Anterior cingulate cortex (tissue), 58 donors: ENCODE measurements at regions not wholly inside any gene's neighbourhood (a gene's known extent, or its start where the extent isn't known, plus 50 kb on each side); places are given as distances from the start of the nearest gene placed in this dataset.
"Not testable (repeated sequence)": the region's sequence is repeated elsewhere in the genome, so short reads cannot be mapped to it uniquely, and the experiment has no call there.

Experiments
- DNase-seq, 58 donors: peaks; one replicate each; lab custom pipeline; 2025; lab: John Stamatoyannopoulos, UW

DNA sequence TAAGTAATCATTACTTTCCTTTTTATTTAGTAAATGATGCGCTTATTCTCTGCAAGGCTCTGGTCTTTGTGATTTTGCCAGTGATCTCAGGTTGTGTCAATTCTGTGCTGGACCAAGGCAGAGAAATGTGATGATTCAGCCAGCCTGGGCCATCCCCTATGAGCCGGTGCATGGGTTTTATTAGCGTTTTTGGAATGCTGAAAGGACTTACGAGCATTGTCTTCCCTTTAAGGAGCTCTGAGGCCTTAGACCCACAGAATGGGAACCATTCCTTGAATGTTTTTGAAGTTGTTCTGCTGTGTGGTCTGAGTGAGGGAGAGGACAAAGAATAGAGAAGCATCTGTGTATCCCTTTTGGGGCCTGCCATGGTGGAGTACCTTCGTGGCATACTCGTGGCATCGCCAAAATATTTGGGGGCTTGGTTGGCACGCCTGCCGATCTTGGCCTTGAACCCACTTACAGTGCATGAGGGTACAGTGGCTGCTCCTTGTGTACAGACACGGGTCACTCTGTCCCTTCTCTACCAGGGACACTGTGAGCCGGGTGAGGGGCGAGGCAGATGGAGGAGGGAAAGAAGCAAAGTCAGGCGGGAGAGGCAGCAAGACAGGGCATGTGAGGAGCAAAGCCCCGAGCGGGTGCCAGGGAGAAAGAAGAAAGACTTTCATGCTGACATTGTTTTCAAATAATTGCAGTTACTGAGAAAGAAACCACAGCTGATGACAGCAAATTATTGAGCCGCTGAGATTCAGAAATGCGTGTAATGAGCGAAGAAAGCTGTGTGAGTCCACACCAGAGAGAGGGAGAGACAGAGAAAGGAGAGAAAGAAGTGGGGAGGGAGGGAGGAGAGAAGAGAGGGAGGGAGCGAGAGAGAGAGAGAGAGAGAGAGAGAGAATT, 269.4 kb upstream of the RGMA start:
- no peak for DNase-seq

DNA sequence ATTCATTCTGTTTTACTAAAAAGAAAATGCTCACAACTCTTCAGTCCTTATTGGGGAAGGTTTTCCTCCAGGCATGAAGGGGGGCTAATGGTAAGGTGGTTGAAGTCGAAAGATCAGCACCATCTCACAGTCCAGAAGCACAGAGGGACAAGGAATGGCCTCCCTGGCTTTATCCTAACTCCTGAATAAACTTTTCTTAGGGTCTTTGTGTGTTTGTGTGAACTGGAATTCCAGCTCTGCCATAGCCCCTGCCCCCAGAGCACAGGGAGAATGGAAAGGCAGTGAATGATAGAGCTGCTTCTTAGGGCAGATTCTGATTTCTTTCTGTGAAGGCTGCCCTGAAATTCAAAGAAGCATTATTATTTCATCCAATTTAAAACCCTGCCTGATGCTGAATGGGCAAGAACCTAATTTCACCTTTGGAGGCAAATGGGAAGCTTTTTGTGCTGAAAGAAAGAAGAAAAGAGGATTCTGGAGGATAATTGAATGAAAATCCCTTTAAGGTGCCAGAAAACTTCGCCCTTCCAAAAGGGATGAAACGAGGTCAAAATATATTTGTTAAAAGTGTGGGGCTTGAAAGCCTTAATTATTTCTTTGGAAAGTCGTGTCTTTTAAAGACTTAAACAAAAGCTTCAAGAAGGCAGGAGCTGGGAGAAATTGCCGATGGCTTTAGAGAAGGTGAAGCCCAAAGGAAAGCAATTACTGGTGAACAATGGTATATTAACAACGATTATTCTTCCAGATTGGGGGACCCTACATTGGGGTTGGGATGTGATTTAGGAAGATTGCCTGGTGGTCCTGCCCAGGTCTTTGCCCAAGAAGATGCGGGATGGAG, 259.9 kb upstream of the RGMA start:
- no peak for DNase-seq

DNA sequence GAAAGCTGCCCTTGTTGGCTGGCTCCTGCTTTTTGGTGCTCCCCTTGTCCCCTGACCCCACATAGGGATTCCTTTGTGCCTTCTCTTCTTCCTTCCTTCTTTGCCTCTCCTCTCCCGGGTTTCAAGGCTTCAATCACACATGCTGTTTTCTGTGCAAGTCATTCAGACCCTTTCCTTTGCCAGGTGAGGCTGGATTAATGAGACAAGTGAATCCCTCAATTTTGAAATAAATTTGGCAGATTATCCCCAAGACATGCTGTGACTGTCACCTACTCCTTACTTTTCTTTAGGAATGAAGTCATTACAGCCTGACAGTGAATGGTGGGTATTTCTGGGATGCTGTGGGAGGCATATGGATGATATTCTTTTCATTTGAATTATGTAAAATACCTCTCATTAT, 259.0 kb upstream of the RGMA start:
- no peak for DNase-seq

DNA sequence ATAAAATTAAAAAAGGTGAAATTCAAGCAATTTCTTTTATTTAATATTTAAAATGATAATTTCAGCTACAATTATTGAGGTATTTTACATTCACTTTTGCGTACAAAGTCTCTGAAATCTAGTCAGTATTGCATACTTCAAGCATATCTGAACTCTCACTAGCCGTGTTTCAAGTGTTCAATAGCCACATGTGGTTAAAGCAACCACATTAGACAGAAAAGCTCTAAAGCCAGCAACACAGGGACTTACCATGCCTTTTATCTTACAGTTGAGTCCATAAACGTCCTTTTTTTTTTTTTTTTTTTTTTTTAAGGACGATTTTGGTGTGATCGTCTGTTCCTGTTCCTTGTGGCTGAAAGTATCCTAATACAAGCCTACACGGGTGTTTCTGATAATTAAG, 257.0 kb upstream of the RGMA start:
- DNase-seq: no peak

DNA sequence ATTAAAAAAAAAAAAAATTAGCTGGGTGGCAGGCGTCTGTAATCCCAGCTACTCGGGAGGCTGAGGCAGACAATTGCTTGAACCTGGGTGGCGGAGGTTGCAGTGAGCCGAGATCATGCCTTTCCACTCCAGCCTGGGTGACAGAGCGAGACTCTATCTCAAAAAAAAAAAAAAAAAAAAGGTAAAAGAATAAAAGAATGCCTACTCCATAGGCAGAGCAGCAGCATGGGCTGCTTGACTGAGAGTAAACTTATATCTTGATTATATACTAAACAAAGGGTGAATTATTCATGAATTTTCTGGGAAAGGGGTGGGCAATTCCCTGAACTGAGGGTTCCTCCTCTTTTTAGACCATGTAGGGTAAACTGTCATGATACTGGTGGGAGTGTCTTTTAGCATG, 254.4 kb upstream of the RGMA start:
- DNase-seq: not testable (repeated sequence)

DNA sequence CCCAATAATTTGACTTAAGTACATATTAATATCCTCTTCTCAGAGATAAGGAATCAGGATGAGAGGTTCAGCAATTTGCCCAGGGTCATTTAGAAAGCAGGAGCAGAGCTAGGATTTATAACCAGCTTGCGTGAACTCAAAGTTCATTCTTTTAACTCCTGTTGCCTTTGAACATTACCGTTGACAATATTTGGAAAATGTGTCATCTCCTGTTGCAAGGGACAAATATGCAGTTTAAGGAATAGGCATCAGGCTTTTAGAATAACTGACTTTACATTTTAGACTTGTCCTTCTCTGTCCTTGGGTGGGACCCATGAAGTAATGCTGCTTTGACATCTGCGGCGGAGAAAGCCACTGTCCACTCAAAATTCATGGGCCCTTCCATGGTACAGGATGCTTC, 252.2 kb upstream of the RGMA start:
- DNase-seq: no peak

DNA sequence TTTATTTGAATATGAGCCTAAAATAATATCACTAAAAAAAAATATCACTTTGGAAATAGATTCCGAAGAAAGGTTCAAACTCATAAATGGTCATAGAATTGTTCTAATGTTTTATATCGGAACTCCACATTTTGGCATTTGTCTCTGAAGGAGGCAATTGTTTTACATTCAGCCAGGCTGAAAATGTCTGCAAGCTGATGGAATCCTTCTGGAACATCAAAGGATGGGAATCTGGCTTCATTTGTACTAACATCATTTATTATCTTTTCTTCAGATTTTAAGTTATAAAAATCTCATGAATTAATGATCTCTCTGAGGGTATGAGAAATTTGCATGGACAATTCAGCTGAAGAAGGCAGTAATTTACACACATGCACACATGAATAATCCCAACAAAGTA, 251.4 kb upstream of the RGMA start:
- DNase-seq: no peak

DNA sequence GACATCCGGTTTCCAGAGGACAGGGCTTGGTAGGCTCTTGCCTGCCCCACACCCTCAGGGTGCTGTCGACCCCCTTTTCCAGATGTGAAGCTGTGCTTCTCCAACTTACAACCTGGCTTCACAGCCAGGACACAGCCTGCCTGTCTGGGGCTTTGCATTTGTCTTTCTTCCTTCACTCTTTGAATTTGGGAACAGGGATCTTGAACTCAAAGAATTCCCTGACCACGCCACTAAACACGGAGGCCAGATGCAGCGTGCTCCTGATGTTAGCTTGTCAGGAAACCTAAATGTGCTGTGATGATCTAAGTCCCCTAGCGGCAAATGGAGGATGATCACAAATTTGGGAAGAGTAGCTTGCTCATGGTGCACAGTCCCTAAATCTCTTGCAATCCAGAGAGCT, 244.8 kb upstream of the RGMA start:
- DNase-seq: no peak

DNA sequence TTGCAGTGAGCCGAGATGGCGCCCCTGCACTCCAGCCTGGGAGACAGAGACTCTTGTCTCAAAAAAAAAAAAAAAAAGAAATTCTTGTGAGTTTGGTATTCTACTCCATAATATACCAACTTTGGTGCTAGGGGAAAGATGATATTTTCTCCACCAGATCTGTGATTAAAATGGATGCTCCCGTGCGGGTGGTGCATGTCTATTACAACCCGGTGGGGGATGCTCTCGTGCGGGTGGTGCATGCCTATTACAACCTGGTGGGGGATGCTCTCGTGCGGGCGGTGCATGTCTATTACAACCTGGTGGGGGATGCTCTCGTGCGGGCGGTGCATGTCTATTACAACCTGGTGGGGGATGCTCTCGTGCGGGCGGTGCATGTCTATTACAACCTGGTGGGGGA, 244.1 kb upstream of the RGMA start:
- DNase-seq: not testable (repeated sequence)

DNA sequence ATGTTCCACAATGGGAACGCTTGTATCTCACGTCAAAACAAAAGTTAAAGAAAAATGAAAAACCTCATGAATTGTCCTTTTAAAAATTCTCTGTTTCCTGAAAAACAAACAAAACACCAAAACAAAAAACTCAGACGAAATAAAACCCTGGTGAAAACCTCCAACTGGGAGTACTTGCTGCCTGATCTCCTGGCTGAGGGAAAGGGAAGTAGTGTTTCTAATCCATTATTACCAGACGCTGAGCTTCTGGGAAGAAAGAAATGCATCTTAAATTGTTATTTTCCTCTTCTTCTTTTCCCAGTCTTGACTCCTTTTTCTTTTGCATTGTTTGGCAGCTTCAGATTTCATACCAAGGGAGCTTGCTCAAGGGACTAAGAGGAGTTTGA, 243.2 kb upstream of the RGMA start:
- DNase-seq: no peak

DNA sequence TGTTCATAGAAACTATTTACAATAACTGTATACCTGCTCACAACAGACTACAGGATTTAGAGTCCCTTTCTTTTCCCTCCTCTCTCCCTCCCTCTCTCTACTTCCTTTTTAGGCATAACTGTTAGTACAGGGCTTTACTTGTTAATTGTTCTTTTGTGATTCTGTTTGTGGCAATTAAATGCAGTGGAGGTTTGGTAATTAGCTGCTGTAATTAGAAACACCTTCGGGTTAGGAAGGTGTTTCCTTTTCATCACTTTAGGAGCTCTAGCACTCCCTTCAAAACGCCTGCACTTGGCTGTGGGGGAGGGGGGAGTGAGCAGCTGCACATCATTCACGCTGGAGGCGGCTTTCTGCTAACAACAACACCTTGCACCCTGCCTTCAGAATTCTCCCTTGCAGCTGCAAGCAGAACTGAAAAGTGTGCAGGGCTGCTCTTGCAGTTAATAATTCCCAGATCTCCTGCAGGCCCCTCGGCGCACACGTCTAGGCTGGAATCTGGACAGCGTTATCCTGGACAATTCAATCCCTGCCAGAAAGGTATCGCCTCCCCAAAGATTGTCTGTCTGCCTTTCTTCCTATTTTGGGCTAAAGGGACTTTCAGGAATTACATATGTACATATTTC, 242.6 kb upstream of the RGMA start:
- DNase-seq: no peak

DNA sequence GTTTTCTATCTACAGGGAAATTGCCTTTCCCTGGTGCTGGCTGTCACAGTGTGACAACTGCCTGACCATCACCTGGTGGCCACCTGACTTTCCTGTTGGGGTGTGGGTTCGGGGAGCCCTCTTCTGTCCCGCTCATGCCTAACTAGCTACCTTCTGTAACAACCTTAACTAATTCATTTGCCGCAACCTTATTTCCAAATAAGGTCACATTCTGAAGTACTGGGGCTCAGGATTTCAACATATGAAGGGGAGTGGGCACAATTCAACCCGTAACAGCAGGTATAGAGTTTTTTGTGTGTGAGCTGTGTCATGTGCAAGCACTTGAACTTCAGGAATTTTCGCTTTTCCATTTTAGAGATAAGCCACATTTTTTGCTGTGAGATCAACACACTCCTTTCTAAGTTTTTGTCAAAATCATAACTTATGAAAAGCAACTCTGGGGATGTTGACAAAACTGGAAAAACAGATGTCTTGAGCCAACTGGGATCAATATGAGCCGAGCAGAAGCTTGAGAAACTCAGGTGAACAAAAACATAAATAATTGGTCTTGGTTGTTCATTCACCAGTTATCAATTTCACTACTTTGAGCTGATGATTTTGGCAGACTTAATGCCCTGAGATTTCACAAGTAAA, 242.0 kb upstream of the RGMA start:
- DNase-seq: no peak

DNA sequence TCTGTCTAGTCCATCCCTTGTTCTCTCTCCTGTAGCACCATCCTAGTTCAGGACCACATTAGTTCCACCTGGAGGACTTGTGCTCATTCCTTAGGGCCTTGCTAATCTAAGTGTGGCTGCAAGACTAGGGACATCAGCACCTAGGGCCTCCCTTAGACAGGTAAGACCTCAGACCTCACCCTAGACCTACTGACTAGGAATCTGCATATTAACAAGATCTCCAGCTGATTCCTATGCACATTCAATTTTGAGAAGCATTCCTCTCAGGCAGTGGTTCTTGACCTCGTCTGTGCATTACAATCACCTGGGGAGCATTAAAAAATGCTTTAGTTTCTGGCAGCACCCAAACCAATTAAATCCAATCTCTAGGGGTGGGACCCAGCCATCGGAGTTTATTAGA, 238.4 kb upstream of the RGMA start:
- no peak for DNase-seq

DNA sequence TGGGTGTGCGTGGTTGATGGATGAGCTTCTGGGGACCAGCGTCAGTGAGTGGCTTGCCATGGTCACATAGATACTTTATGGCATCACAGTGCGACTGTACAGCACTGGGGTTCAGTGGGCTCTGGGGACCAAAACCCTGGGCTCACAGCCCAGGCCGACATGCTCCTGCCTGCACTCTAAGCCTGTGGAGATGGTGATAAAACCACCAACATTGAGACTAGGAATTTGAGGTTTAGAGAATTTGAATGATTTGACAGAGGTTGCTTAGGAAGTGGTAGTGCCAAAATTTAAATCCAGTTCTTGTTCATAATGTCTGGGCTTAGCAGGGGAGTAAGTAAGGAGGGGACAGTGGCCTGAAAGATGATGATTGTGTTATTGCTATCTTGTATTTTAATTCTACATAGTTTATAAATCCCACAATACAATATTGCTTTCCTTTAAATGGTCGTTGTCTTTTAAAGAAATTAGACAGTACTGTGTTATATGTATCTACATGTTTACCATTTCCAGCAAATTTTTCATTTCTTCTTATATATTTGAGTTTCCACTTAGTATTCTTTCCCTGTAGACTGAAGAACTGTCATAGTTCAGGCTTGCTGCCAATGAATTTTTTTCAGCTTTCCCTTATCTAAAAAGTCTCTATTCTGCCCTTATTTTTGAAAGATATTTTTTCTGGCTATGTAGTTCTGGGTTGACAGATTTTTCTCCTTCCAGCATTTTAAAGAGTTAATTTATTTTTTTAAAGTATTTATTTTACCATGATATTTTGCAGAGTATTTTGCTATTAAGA, 235.4 kb upstream of the RGMA start:
- DNase-seq: no peak

DNA sequence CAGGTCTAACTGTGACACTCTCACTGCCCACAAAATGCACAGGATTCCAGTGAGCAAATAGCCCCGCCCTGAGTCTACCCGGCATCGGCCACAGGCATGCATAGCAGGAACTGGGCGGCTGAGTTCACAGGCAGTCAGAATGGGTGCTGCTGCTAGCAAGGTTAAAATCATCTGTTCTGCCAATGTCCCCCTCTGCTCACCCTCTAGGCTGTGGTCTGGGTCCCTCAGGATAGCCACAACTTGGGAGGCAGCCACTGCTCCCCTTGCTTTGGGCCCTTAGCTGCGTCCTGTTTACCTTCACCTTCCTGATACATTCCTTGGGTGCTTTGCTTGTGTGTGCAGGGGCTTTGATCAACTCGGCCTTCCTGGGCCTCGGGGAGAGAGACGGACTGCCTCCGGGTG, 232.9 kb upstream of the RGMA start:
- DNase-seq: no peak

DNA sequence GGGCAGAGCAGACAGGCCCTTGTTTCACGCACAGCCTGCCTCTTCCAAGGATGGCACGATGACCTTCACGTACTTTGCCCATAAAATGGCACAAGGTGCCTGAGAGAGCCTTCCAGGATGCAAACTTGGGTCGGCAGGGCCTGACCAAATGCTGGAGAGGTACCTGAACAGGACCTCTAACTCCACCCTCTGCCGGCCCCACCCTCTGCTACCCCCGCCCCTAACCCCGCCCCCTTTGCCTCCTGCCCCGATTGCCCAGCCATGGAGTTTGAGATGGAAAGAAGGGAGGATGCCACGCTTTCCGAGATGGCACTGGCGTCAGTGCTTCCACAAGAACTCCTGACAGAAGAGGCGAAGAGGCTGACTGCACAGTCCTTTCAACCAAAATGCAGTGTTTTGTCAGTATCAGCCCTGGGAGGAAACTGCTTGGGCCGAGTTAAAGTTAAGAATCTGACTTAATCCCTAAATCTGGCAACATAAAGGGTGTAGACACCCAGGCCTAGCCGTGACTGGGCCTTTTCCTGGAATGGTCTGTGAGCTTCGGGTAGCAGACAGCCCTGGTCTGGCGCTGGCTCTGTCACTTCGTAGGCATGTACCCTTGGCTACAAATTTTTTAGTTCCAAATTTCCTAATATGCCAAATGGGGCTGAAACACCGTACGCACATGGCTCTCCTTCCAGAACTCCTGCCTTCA, 230.3 kb upstream of the RGMA start:
- DNase-seq: no peak

DNA sequence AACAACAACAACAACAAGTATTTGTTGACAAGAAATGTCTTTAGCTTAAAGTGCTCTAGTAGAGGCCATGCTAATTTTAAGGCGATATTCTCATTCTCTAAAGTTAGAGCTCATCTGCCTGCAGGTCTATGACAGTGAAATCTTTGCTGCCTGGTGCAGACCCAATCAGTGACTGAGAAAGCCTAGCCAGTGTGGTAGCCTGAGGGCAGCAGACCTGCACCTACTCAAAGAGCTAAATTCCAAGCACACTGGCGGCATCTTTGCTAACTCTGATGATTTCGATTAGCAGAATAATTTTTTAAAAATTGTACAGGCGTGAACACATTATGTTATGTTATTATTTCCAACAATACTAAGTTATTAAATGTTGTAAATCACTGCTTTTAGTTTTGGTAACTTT, 228.8 kb upstream of the RGMA start:
- DNase-seq: no peak

DNA sequence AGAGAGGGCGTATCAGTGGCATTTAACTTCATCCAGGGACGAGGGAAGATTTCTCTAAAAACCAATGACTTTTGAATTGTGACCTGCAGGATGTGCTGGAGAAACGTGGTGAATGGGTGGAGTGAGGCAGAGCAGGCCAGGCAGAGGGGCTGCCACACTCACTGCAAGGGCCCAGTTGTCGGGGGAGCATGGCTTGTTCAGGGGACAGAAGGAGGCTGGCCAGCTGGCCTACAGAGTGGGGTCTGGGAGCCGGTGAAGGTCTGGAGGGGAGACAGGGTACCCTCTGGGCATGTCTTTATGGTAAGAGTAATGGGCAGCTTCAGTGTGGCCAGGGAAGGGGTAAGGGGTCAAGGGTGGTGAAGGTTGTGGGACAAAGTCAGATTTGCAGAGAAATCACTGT, 225.2 kb upstream of the RGMA start:
- DNase-seq: no peak

DNA sequence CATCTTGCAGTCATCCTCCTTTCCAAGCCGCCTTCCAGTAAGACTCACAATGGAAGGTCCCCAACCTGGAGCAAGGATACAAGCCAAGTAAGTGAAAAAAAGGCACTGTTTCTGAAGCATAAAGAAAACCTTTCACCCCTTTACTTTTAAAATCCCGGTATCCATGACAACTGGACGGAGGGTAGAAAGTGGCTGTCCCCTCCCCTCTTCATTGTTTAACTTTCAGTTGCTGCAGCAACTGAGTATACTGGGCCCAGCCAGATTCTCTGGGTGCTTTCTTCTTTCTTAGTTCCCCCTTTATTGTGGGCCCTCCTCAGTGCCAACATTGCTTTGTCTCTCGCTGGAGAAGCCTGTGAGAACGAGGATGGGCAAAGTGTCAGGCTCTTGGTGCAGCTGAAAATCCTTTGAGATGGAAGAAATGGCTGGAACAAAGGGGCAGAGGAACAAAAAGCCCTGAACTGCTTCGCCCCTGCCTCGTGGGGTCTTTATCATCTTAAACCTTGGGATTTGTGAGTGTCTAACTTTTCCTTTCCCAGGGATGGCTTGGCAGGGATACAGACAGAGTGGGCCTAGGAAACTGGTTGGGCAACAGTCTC, 224.0 kb upstream of the RGMA start:
- DNase-seq: peak in 49 of 58 donors; percentile 5 to 91 (median 57)
